ENCODE measurements at regions not wholly inside any gene's neighbourhood (a gene's known extent, or its start where the extent isn't known, plus 50 kb on each side); places are given as distances from the start of the nearest gene placed in this dataset.
"Not testable (repeated sequence)": the region's sequence is repeated elsewhere in the genome, so short reads cannot be mapped to it uniquely, and the experiment has no call there.

DNA sequence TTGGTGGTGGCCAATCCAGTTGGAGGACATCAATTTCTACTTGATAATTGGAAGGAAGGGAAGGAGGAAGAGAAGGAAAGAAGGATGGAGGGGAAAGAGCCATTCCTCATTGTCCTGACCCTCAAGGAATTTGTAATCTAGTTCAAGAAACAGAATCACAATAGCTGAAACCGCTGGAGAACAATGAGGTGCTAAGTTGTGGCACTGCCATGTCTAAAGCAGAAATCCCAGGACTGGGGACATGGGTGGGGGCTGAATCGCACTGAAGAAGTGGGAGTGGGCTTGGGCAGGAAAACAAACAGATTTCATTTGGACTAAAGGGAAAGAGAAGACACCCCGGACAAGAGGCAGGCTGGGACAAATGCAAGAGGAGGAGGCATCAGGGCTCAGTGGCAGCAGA is 183.6 kb downstream of the UACA start:
- DNase-seq (ENCODE audit: low read depth), result no peak
- no peak overlapping the region for H3K4me3 ChIP-seq (ENCODE audit: low read depth, low read length)
- TF ChIP-seq CTCF (IDR thresholded peaks at IDR 0.05; ENCODE audit: control insufficient read depth, extremely low read depth, insufficient read depth), result no peak

GRCh38 chr15:70578196-70578595 is 185.2 kb downstream of the UACA start:
- no peak for TF ChIP-seq CTCF (IDR thresholded peaks at IDR 0.05; ENCODE audit: control insufficient read depth, extremely low read depth, insufficient read depth)
- no peak overlapping the region for H3K4me3 ChIP-seq (ENCODE audit: low read depth, low read length)
- no peak for DNase-seq (ENCODE audit: low read depth)

DNA sequence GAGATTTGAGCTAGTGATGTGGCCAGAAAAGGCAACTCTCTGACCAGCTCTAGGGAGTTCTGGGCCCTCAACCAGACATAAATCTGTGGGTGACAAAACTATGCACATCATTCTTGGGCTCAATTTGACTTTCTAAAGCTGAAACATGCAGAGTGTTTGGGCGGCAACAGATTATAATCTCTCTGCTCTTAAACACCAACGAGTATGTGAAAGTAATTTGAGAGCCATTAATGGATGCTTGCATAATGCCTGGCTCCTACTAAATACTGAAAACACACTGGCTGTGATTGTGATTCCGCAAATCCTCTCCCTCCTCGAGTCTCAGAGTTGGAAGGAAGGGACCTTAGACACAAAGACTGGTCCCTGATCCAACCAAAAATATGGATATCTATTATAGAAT is 186.7 kb downstream of the UACA start:
- TF ChIP-seq CTCF (IDR thresholded peaks at IDR 0.05; ENCODE audit: control insufficient read depth, extremely low read depth, insufficient read depth), result no peak
- no peak overlapping the region for H3K4me3 ChIP-seq (ENCODE audit: low read depth, low read length)
- no peak for DNase-seq (ENCODE audit: low read depth)

GRCh38 chr15:70576276-70576675 is 187.1 kb downstream of the UACA start:
- no peak for TF ChIP-seq CTCF (IDR thresholded peaks at IDR 0.05; ENCODE audit: control insufficient read depth, extremely low read depth, insufficient read depth)
- DNase-seq (ENCODE audit: low read depth), result no peak
- no peak overlapping the region for H3K4me3 ChIP-seq (ENCODE audit: low read depth, low read length)

DNA sequence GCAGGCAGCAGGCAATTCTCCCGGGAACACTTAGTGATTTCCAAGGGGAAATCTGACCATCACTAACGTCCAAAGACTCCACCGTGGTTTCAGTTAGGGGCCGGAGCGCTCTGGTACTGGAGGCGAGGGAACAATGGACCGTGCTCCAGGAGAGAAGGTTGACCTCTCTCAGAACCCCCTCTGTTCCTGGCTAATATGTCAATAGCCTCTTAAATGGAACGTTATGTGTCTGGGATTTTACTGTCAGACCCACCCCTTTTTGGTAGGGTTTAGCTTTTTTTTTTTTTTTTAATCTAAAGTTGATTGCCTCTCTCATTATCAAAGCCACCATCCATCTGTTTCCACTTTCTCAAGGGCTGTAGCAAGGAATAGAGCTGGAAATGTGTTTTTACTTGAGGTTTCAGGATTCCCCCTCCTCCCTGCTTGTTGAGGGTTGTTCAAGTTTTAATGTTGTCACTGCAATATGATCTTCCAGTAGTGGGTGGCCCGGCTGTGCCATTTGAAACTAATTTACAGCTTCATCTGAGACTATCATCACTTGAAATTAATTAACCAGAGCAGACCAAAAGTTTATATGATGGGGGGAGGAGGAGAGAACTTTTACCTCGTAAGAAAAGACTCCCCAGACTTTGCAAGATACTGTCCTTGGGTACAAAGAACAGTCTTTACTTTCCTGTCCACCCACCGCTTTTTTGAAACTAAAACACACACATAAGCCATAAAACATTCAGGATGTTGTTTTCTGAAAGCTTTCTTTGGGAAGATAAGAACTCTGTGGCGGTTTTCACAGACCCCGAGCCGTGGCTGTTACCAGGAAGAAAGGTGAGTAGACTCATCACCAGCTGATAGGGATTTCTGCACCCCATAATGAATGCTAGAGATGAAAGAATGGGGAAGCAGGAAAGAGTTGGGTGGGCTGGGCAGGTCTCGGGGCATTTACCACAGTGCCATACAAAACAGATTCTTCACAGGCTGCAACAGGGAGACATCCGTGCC is 187.8 kb downstream of the UACA start:
- DNase-seq (ENCODE audit: low read depth), result no peak
- H3K4me3 ChIP-seq (ENCODE audit: low read depth, low read length), result no peak overlapping the region
- no peak for TF ChIP-seq CTCF (IDR thresholded peaks at IDR 0.05; ENCODE audit: control insufficient read depth, extremely low read depth, insufficient read depth)

DNA sequence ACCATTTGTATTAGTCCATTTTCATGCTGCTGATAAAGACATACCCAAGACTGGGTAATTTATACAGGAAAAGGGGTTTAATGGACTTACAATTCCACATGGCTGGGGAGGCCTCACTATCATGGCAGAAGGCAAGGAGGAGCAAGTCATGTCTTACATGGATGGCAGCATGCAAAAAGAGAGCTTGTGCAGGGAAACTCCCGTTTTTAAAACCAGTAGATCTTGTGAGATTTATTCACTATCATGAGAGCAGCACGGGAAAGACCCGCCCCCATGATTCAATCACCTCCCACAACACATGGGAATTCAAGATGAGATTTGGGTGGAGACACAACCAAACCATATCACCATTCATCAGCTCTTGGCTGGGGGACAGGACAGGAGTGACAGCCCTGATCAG is 189.0 kb downstream of the UACA start:
- not testable (repeated sequence) for DNase-seq (ENCODE audit: low read depth)

GRCh38 chr15:70573121-70573850 is 190.1 kb downstream of the UACA start:
- no peak overlapping the region for H3K4me3 ChIP-seq (ENCODE audit: low read depth, low read length)
- TF ChIP-seq CTCF (IDR thresholded peaks at IDR 0.05; ENCODE audit: control insufficient read depth, extremely low read depth, insufficient read depth), result no peak
- DNase-seq (ENCODE audit: low read depth), result no peak

More for the DNA sequence above, 189.0 kb downstream of the UACA start:
- not testable (repeated sequence) for H3K4me3 ChIP-seq (ENCODE audit: low read depth, low read length)
